ENCODE measurements at regions not wholly inside any gene's neighbourhood (a gene's known extent, or its start where the extent isn't known, plus 50 kb on each side); places are given as distances from the start of the nearest gene placed in this dataset.

DNA sequence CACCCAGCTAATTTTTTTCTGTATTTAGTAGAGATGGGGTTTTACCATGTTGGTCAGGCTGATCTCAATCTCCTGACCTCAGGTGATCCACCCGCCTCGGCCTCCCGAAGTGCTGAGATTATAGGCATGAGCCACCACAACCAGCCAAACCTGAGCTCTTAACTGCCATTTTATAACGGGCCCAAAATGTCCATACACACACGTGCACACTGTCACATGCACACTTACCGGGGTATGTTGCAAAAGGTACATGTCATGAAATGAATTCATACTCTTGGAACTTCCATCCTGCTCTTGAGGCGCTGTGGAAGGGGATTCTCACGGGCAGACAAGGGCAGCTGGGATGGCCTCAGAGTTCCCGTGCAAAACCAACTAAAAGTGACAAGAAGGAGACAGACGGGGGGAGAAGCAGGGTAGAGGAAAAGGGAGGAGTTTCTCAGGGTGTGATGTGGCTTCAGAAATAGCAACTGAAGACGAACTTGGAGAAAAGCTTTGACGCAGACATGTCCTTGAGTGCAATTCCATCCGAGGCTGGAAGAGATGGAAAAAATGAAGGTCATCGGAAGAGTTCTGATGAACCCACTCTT lies 110.9 kb downstream of the BDH1 start:
- Histone ChIP-seq H2AFZ (ENCODE audit: low read length) (no peak overlapping the region), H3K27ac (ENCODE audit: insufficient read depth, low read length) (no peak overlapping the region), H3K27me3 (ENCODE audit: control insufficient read depth, insufficient read depth, low read length) (peaks cover 23% of the 10 kb centered on the region), H3K4me3 (replicated peaks in 1 of 4; ENCODE audit: control extremely low read depth in 1 of 4, insufficient read depth in 1 of 4, low read depth in 3 of 4, low read length in 4 of 4) (no peak overlapping the region), H3K79me2 (ENCODE audit: control insufficient read depth, insufficient read depth, low read length) (no peaks in the 10 kb centered on the region), H4K20me1 (ENCODE audit: control insufficient read depth, extremely low read depth, insufficient read depth, low read length) (no peaks in the 10 kb centered on the region), H3K9me3 (ENCODE audit: control insufficient read depth, insufficient read depth, low read depth, low read length) (no peaks in the 10 kb centered on the region), H3K4me1 (ENCODE audit: control insufficient read depth, extremely low read depth, insufficient read depth, low read length) (no peaks in the 10 kb centered on the region), H3K4me2 (ENCODE audit: extremely low read depth, insufficient read depth, low read length) (no peak overlapping the region), H3K9ac (ENCODE audit: insufficient read depth, low read length) (no peak overlapping the region), H3K36me3 (ENCODE audit: control insufficient read depth, insufficient read depth, low read length) (no peaks in the 10 kb centered on the region)
- TF ChIP-seq CTCF (conservative IDR thresholded peaks at IDR 0.05 in 1 of 2, IDR thresholded peaks at IDR 0.05 in 1 of 2; ENCODE audit: low read depth in 1 of 2, low read length in 2 of 2) = no peak
- no peak for TF ChIP-seq EZH2 (IDR thresholded peaks at IDR 0.05; ENCODE audit: low read length, missing control alignments)
- DNase-seq (ENCODE audit: low read depth in 2 of 2) = no peak

DNA sequence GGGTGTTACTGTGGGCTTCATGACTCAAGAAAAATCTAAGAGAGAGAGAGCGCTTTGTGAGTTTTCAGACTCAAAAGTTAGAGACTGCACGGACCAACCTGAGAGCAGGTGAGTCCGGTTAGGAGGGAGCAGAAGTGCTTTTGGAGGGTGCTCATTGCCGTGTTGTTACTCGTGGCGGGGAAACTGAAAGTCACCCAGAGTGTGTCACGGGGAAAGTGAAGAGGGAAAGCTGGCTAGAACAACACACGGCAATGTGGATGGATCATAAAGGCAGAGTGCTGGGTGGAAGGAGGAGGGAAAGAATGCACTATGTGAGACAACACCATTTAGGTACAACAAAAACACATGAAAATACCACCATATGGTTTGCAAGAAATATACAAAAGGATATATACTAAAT lies 112.3 kb downstream of the BDH1 start:
- Histone ChIP-seq H3K4me2 (ENCODE audit: extremely low read depth, insufficient read depth, low read length) (no peak overlapping the region), H4K20me1 (ENCODE audit: control insufficient read depth, extremely low read depth, insufficient read depth, low read length) (no peaks in the 10 kb centered on the region), H3K4me3 (replicated peaks in 1 of 4; ENCODE audit: control extremely low read depth in 1 of 4, insufficient read depth in 1 of 4, low read depth in 3 of 4, low read length in 4 of 4) (no peak overlapping the region), H3K4me1 (ENCODE audit: control insufficient read depth, extremely low read depth, insufficient read depth, low read length) (no peaks in the 10 kb centered on the region), H3K27me3 (ENCODE audit: control insufficient read depth, insufficient read depth, low read length) (peaks cover 23% of the 10 kb centered on the region), H3K9ac (ENCODE audit: insufficient read depth, low read length) (no peak overlapping the region), H3K27ac (ENCODE audit: insufficient read depth, low read length) (no peak overlapping the region), H3K9me3 (ENCODE audit: control insufficient read depth, insufficient read depth, low read depth, low read length) (no peaks in the 10 kb centered on the region), H3K36me3 (ENCODE audit: control insufficient read depth, insufficient read depth, low read length) (no peaks in the 10 kb centered on the region), H2AFZ (ENCODE audit: low read length) (no peak overlapping the region), H3K79me2 (ENCODE audit: control insufficient read depth, insufficient read depth, low read length) (no peaks in the 10 kb centered on the region)
- DNase-seq (ENCODE audit: low read depth in 2 of 2) = no peak
- TF ChIP-seq EZH2 (IDR thresholded peaks at IDR 0.05; ENCODE audit: low read length, missing control alignments) (no peak), CTCF (conservative IDR thresholded peaks at IDR 0.05 in 1 of 2, IDR thresholded peaks at IDR 0.05 in 1 of 2; ENCODE audit: low read depth in 1 of 2, low read length in 2 of 2) (no peak)

DNA sequence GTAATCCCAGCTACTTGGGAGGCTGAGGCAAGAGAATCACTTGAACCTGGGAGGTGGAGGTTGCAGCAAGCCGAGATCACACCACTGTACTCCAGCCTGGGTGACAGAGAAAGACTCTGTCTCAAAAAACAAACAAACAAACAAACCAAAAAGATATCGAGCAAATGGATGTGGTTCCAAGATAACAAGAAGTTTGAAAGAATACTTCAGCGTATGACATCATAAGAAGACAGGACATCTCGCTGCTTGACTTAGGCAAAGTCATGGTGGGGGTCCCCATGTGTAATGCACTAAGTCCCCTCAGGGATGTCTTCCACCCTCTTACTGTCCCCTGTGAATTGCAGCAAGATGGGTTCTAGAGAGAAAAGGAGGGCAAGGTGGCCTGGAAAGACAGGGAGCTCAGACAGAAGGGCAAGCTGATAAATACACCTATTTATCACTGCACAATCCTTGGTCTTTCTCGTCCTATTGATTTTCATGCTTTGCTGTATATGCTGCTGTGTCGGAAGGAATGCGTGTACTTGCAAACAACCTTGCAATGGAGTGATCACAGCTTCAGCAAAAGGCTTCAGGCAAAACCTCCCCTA lies 115.0 kb downstream of the BDH1 start:
- Histone ChIP-seq H3K9ac (ENCODE audit: insufficient read depth, low read length) (no peak overlapping the region), H3K79me2 (ENCODE audit: control insufficient read depth, insufficient read depth, low read length) (no peaks in the 10 kb centered on the region), H3K9me3 (ENCODE audit: control insufficient read depth, insufficient read depth, low read depth, low read length) (no peaks in the 10 kb centered on the region), H3K4me3 (replicated peaks in 1 of 4; ENCODE audit: control extremely low read depth in 1 of 4, insufficient read depth in 1 of 4, low read depth in 3 of 4, low read length in 4 of 4) (no peak overlapping the region), H3K4me2 (ENCODE audit: extremely low read depth, insufficient read depth, low read length) (no peak overlapping the region), H3K4me1 (ENCODE audit: control insufficient read depth, extremely low read depth, insufficient read depth, low read length) (no peaks in the 10 kb centered on the region), H2AFZ (ENCODE audit: low read length) (no peak overlapping the region), H4K20me1 (ENCODE audit: control insufficient read depth, extremely low read depth, insufficient read depth, low read length) (no peaks in the 10 kb centered on the region), H3K36me3 (ENCODE audit: control insufficient read depth, insufficient read depth, low read length) (no peaks in the 10 kb centered on the region), H3K27ac (ENCODE audit: insufficient read depth, low read length) (no peak overlapping the region), H3K27me3 (ENCODE audit: control insufficient read depth, insufficient read depth, low read length) (peaks cover 17% of the 10 kb centered on the region)
- no peak for TF ChIP-seq CTCF (conservative IDR thresholded peaks at IDR 0.05 in 1 of 2, IDR thresholded peaks at IDR 0.05 in 1 of 2; ENCODE audit: low read depth in 1 of 2, low read length in 2 of 2)
- no peak for TF ChIP-seq EZH2 (IDR thresholded peaks at IDR 0.05; ENCODE audit: low read length, missing control alignments)
- DNase-seq (ENCODE audit: low read depth in 2 of 2) = no peak

Measured in fibroblast of lung (primary cell).